PC-9 (cell line): ENCODE measurements at regions not wholly inside any gene's neighbourhood (a gene's known extent, or its start where the extent isn't known, plus 50 kb on each side); places are given as distances from the start of the nearest gene placed in this dataset.

ENCODE experiments used
- EZH2 ChIP-seq: fragments of 200-600 bp; sonication (generic); IDR thresholded peaks from 2 replicates; pipeline ENCODE4 v1.8.0; 2017; ENCODE audit warnings: antibody characterized with exemption, low read depth
- TF ChIP-seq, protein P1 (sequence below): fragments of 200-600 bp; sonication (generic); conservative IDR thresholded peaks from 2 replicates; pipeline ENCODE4 v1.6.1; 2017; ENCODE audit warnings: mixed run types, antibody characterized with exemption, mild to moderate bottlenecking, moderate library complexity

DNA sequence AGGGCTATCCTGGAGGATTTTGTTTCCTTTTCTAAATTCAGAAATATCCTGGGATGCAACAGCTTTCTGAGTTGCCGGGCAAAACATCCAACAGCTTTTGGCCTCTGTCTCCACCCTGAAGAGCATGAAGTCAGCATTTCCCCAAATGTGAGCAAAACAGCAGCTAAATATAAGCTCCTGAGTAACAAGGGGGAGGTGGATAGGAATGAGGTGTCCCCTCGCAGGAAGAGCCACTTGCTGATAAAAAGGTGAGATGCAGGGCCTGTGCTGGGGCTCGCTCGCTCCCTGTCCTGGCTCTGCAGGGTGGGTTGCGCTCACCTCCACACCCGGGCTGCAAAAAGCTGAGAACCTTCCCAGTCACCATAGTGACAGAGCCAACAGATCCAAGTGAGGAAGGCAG lies 264.3 kb downstream of the ZEB1 start:
- TF ChIP-seq, protein P1, sequence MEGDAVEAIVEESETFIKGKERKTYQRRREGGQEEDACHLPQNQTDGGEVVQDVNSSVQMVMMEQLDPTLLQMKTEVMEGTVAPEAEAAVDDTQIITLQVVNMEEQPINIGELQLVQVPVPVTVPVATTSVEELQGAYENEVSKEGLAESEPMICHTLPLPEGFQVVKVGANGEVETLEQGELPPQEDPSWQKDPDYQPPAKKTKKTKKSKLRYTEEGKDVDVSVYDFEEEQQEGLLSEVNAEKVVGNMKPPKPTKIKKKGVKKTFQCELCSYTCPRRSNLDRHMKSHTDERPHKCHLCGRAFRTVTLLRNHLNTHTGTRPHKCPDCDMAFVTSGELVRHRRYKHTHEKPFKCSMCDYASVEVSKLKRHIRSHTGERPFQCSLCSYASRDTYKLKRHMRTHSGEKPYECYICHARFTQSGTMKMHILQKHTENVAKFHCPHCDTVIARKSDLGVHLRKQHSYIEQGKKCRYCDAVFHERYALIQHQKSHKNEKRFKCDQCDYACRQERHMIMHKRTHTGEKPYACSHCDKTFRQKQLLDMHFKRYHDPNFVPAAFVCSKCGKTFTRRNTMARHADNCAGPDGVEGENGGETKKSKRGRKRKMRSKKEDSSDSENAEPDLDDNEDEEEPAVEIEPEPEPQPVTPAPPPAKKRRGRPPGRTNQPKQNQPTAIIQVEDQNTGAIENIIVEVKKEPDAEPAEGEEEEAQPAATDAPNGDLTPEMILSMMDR = no peak
- TF ChIP-seq EZH2 = no peak
